IPS-NIHi7 (cell line): ENCODE measurements at regions not wholly inside any gene's neighbourhood (a gene's known extent, or its start where the extent isn't known, plus 50 kb on each side); places are given as distances from the start of the nearest gene placed in this dataset.
"Not testable (repeated sequence)": the region's sequence is repeated elsewhere in the genome, so short reads cannot be mapped to it uniquely, and the experiment has no call there.

Source experiments
- DNase-seq: peaks from one replicate; pipeline ENCODE4 v3.0.0; 2012; ENCODE audit warnings: mixed read lengths; ENCODE audit errors: extremely low spot score

- no peak for DNase-seq
Measured at GRCh38 chr2:58376592-58376991, 135.5 kb upstream of the FANCL start.

- DNase-seq: no peak
Measured at GRCh38 chr2:58369594-58369993, 128.5 kb upstream of the FANCL start.

- DNase-seq: no peak
Measured at GRCh38 chr2:58364098-58364497, 123.0 kb upstream of the FANCL start.

- DNase-seq: peak; percentile 21
Measured at GRCh38 chr2:58358026-58358425, 116.9 kb upstream of the FANCL start.

- peak; percentile 25 for DNase-seq
Measured at GRCh38 chr2:58357521-58357920, 116.4 kb upstream of the FANCL start.

- no peak for DNase-seq
Measured at GRCh38 chr2:58354230-58354629, 113.1 kb upstream of the FANCL start.

GRCh38 chr2:58350484-58350883, 109.4 kb upstream of the FANCL start:
- DNase-seq: no peak

GRCh38 chr2:58347810-58348209, 106.7 kb upstream of the FANCL start:
- DNase-seq: no peak

- DNase-seq: peak; percentile 46
Measured at GRCh38 chr2:58341047-58341446, 99.9 kb upstream of the FANCL start.

- no peak for DNase-seq
Measured at GRCh38 chr2:58339548-58340243, 98.6 kb upstream of the FANCL start.

GRCh38 chr2:58336416-58336815, 95.3 kb upstream of the FANCL start:
- no peak for DNase-seq

GRCh38 chr2:58334414-58334813, 93.3 kb upstream of the FANCL start:
- no peak for DNase-seq

- DNase-seq: not testable (repeated sequence)
Measured at GRCh38 chr2:58325296-58325895, 84.3 kb upstream of the FANCL start.

- DNase-seq: no peak
Measured at GRCh38 chr2:58319481-58319880, 78.4 kb upstream of the FANCL start.

GRCh38 chr2:58318949-58319348, 77.8 kb upstream of the FANCL start:
- DNase-seq: not testable (repeated sequence)

- DNase-seq: no peak
Measured at GRCh38 chr2:58313926-58314325, 72.8 kb upstream of the FANCL start.

GRCh38 chr2:58308435-58308834, 67.3 kb upstream of the FANCL start:
- DNase-seq: no peak

GRCh38 chr2:58304843-58305242, 63.7 kb upstream of the FANCL start:
- DNase-seq: no peak

GRCh38 chr2:58299123-58299522, 58.0 kb upstream of the FANCL start:
- DNase-seq: no peak

- no peak for DNase-seq
Measured at GRCh38 chr2:58293056-58293455, 51.9 kb upstream of the FANCL start.

- DNase-seq: no peak
Measured at GRCh38 chr2:58291726-58292438, 50.8 kb upstream of the FANCL start.
